Kidney epithelial cell (primary cell): ENCODE measurements at regions not wholly inside any gene's neighbourhood (a gene's known extent, or its start where the extent isn't known, plus 50 kb on each side); places are given as distances from the start of the nearest gene placed in this dataset.

Experiments
- DNase-seq: peaks from one replicate; pipeline ENCODE4 v3.0.0-alpha.2; 2010; ENCODE audit warnings: low read depth
- H3K27me3 ChIP-seq: 2 replicates; pipeline ENCODE4 v1.6.0; 2011; ENCODE audit warnings: low read length; ENCODE audit not compliant: control insufficient read depth, insufficient read depth
- H3K36me3 ChIP-seq: 2 replicates; pipeline ENCODE4 v1.5.1; 2011; ENCODE audit warnings: low read length; ENCODE audit not compliant: control insufficient read depth, insufficient read depth
- H3K4me3 ChIP-seq: 2 replicates; pipeline ENCODE4 v1.5.1; 2011; ENCODE audit warnings: low read depth, mild to moderate bottlenecking, control low read depth, low read length
- CTCF ChIP-seq: IDR thresholded peaks from 2 replicates; pipeline ENCODE4 v1.5.1; 2011; ENCODE audit warnings: mild to moderate bottlenecking, moderate library complexity, low read length, control low read depth, inconsistent platforms; ENCODE audit not compliant: insufficient read depth, poor library complexity, severe bottlenecking

- TF ChIP-seq CTCF = no peak
- no peaks in the 10 kb centered on the region for H3K27me3 ChIP-seq
- no peaks in the 10 kb centered on the region for H3K36me3 ChIP-seq
- no peak for DNase-seq
- H3K4me3 ChIP-seq = no peak overlapping the region
Measured at GRCh38 chr13:39196965-39197646, 158.8 kb downstream of the NHLRC3 start.

- no peaks in the 10 kb centered on the region for H3K27me3 ChIP-seq
- no peaks in the 10 kb centered on the region for H3K36me3 ChIP-seq
- no peak for DNase-seq
- no peak overlapping the region for H3K4me3 ChIP-seq
- TF ChIP-seq CTCF = no peak
Measured at GRCh38 chr13:39197647-39198007, 159.4 kb downstream of the NHLRC3 start.

- no peaks in the 10 kb centered on the region for H3K27me3 ChIP-seq
- no peaks in the 10 kb centered on the region for H3K36me3 ChIP-seq
- H3K4me3 ChIP-seq = no peak overlapping the region
- no peak for TF ChIP-seq CTCF
- no peak for DNase-seq
Measured at GRCh38 chr13:39200249-39200910, 162.1 kb downstream of the NHLRC3 start.

GRCh38 chr13:39201180-39201579, 162.9 kb downstream of the NHLRC3 start:
- Histone ChIP-seq H3K27me3 (no peaks in the 10 kb centered on the region), H3K4me3 (no peak overlapping the region), H3K36me3 (no peaks in the 10 kb centered on the region)
- no peak for DNase-seq
- no peak for TF ChIP-seq CTCF

- H3K27me3 ChIP-seq = no peaks in the 10 kb centered on the region
- no peak for DNase-seq
- no peak overlapping the region for H3K4me3 ChIP-seq
- TF ChIP-seq CTCF = no peak
- no peaks in the 10 kb centered on the region for H3K36me3 ChIP-seq
Measured at GRCh38 chr13:39202746-39203145, 164.5 kb downstream of the NHLRC3 start.

- no peak for DNase-seq
- Histone ChIP-seq H3K36me3 (no peaks in the 10 kb centered on the region), H3K4me3 (no peak overlapping the region), H3K27me3 (no peaks in the 10 kb centered on the region)
- no peak for TF ChIP-seq CTCF
Measured at GRCh38 chr13:39208636-39209035, 170.4 kb downstream of the NHLRC3 start.
